GM23338 (cell line): ENCODE measurements at regions not wholly inside any gene's neighbourhood (a gene's known extent, or its start where the extent isn't known, plus 50 kb on each side); places are given as distances from the start of the nearest gene placed in this dataset.

Source experiments
- CTCF ChIP-seq, 2 experiments: fragments of 200-600 bp in 1 of 2; sonication (generic) in 1 of 2; conservative IDR thresholded peaks; 2 replicates each; pipeline versions ENCODE4 v1.5.1 to v1.6.1; 2016 to 2017; ENCODE audit warnings: antibody characterized with exemption in 2 of 2, low read depth in 2 of 2, mild to moderate bottlenecking in 2 of 2, moderate library complexity in 1 of 2
- EZH2 ChIP-seq: fragments of 200-600 bp; sonication (generic); IDR thresholded peaks from one replicate; pipeline ENCODE4 v1.8.0; 2017; ENCODE audit warnings: antibody characterized with exemption, mild to moderate bottlenecking, low read depth; ENCODE audit not compliant: unreplicated experiment
- JUNB ChIP-seq: IDR thresholded peaks from one replicate; pipeline ENCODE4 v1.6.1; 2016; ENCODE audit warnings: antibody characterized with exemption; ENCODE audit not compliant: unreplicated experiment
- POLR2AphosphoS5 ChIP-seq: IDR thresholded peaks from 2 replicates; pipeline ENCODE4 v1.6.1; 2016; ENCODE audit warnings: antibody characterized with exemption, low read depth
- REST ChIP-seq: IDR thresholded peaks from one replicate; pipeline ENCODE4 v1.6.1; 2018; ENCODE audit warnings: antibody characterized with exemption; ENCODE audit not compliant: unreplicated experiment

GRCh38 chr7:21251151-21251800 lies 176.6 kb upstream of the SP4 start:
- TF ChIP-seq REST (no peak), POLR2AphosphoS5 (no peak), CTCF (conservative IDR thresholded peaks at IDR 0.05; ENCODE audit: low read depth in 2 of 2) (no peak), EZH2 (no peak), JUNB (no peak)
